ENCODE measurements at regions not wholly inside any gene's neighbourhood (a gene's known extent, or its start where the extent isn't known, plus 50 kb on each side); places are given as distances from the start of the nearest gene placed in this dataset.

- Histone ChIP-seq H3K27me3 (no peaks in the 10 kb centered on the region), H3K27ac (peak overlapping the region; percentile 71), H3K4me1 (ENCODE audit: control insufficient read depth in 1 of 2, insufficient read depth in 1 of 2, low read depth in 1 of 2, low read length in 1 of 2) (peaks cover 34 to 37% of the 10 kb centered on the region in 2 experiments), H3K4me3 (ENCODE audit: low read depth in 1 of 2, low read length in 1 of 2) (peak overlapping the region; percentile 33 to 34), H3K9me3 (no peaks in the 10 kb centered on the region), H3K36me3 (no peaks in the 10 kb centered on the region)
- no peak for TF ChIP-seq CTCF (IDR thresholded peaks at IDR 0.05)
These were observed 78.3 kb downstream of the PSMG1 start for GRCh38 chr21:39104911-39105310.

GRCh38 chr21:39103689-39104088 is 79.6 kb downstream of the PSMG1 start:
- no peaks in the 10 kb centered on the region for H3K27me3 ChIP-seq
- TF ChIP-seq CTCF (IDR thresholded peaks at IDR 0.05) = no peak
- no peak overlapping the region for H3K4me3 ChIP-seq (ENCODE audit: low read depth in 1 of 2, low read length in 1 of 2)
- H3K4me1 ChIP-seq (ENCODE audit: control insufficient read depth in 1 of 2, insufficient read depth in 1 of 2, low read depth in 1 of 2, low read length in 1 of 2) = peaks cover 34 to 37% of the 10 kb centered on the region in 2 experiments
- H3K36me3 ChIP-seq = no peaks in the 10 kb centered on the region
- H3K27ac ChIP-seq = no peak overlapping the region
- H3K9me3 ChIP-seq = no peaks in the 10 kb centered on the region

- no peak overlapping the region for H3K4me3 ChIP-seq (ENCODE audit: low read depth in 1 of 2, low read length in 1 of 2)
- H3K9me3 ChIP-seq = no peaks in the 10 kb centered on the region
- H3K27ac ChIP-seq = no peak overlapping the region
- no peaks in the 10 kb centered on the region for H3K27me3 ChIP-seq
- TF ChIP-seq CTCF (IDR thresholded peaks at IDR 0.05) = no peak
- no peaks in the 10 kb centered on the region for H3K36me3 ChIP-seq
- H3K4me1 ChIP-seq (ENCODE audit: control insufficient read depth in 1 of 2, insufficient read depth in 1 of 2, low read depth in 1 of 2, low read length in 1 of 2) = peaks cover 7 to 45% of the 10 kb centered on the region in 2 experiments
These were observed 83.4 kb downstream of the PSMG1 start for GRCh38 chr21:39099859-39100258.

- H3K9me3 ChIP-seq = no peaks in the 10 kb centered on the region
- H3K4me3 ChIP-seq (ENCODE audit: low read depth in 1 of 2, low read length in 1 of 2) = no peak overlapping the region
- no peaks in the 10 kb centered on the region for H3K27me3 ChIP-seq
- TF ChIP-seq CTCF (IDR thresholded peaks at IDR 0.05) = no peak
- H3K36me3 ChIP-seq = no peaks in the 10 kb centered on the region
- no peak overlapping the region for H3K27ac ChIP-seq
- peaks cover 5 to 47% of the 10 kb centered on the region in 2 experiments for H3K4me1 ChIP-seq (ENCODE audit: control insufficient read depth in 1 of 2, insufficient read depth in 1 of 2, low read depth in 1 of 2, low read length in 1 of 2)
These were observed 84.5 kb downstream of the PSMG1 start for GRCh38 chr21:39098696-39099200.

GRCh38 chr21:39097981-39098380 is 85.3 kb downstream of the PSMG1 start:
- TF ChIP-seq CTCF (IDR thresholded peaks at IDR 0.05) = no peak
- no peak overlapping the region for H3K4me3 ChIP-seq (ENCODE audit: low read depth in 1 of 2, low read length in 1 of 2)
- no peak overlapping the region for H3K27ac ChIP-seq
- no peaks in the 10 kb centered on the region for H3K9me3 ChIP-seq
- H3K4me1 ChIP-seq (ENCODE audit: control insufficient read depth in 1 of 2, insufficient read depth in 1 of 2, low read depth in 1 of 2, low read length in 1 of 2) = peaks cover 9 to 55% of the 10 kb centered on the region in 2 experiments
- no peaks in the 10 kb centered on the region for H3K36me3 ChIP-seq
- H3K27me3 ChIP-seq = no peaks in the 10 kb centered on the region
